ENCODE measurements at regions not wholly inside any gene's neighbourhood (a gene's known extent, or its start where the extent isn't known, plus 50 kb on each side); places are given as distances from the start of the nearest gene placed in this dataset.

- 96% methylated on average over 2 of the region's 2 CpGs for WGBS
These were observed 120.1 kb downstream of the NUP35 start for GRCh38 chr2:183244300-183244844.

DNA sequence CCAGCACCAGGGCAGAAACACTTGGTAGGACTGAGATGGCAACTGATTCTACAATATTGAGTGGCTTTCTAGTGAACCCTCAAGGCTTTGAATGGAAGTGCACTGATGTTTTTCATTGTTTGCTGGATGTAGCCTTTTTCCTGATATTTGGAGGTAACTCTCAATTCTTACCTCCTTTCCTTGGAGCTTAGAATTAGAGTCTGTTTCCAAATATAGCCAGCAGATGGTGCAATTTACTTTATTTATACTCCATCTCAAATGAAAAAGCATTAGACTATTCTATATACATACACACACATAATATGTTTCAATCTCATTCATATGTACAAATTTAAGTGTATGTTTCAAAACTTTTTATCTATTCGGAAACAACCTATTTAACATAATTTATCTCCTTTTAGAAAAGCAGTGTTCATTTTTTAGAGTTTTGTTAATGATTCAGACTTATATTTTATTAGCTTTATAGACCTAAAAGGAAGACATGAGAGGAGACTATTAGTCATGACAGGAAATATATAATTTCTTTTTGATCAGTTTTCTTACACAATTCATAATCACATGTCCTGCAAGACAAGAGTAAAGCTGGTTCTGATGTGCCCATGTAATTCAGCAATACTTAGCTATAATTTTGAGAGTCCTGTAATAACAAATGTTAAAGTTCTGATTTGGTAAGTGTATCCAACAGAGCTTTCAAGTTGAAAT is 124.8 kb downstream of the NUP35 start:
- Histone ChIP-seq H3K4me3 (no peak overlapping the region), H3K4me1 (no peaks in the 10 kb centered on the region), H3K27me3 (no peaks in the 10 kb centered on the region), H3K27ac (replicated peaks in 1 of 4) (no peak overlapping the region), H3K9me3 (no peaks in the 10 kb centered on the region), H3K36me3 (no peaks in the 10 kb centered on the region)
- WGBS, result 6% methylated on average over 1 of the region's 1 CpG
- intact Hi-C loops (cut with DNase I), result no loop called here
- no peak for DNase-seq (ENCODE audit: extremely low spot score)
- no peak for TF ChIP-seq EP300 (IDR thresholded peaks at IDR 0.05)
- TF ChIP-seq, protein P1, sequence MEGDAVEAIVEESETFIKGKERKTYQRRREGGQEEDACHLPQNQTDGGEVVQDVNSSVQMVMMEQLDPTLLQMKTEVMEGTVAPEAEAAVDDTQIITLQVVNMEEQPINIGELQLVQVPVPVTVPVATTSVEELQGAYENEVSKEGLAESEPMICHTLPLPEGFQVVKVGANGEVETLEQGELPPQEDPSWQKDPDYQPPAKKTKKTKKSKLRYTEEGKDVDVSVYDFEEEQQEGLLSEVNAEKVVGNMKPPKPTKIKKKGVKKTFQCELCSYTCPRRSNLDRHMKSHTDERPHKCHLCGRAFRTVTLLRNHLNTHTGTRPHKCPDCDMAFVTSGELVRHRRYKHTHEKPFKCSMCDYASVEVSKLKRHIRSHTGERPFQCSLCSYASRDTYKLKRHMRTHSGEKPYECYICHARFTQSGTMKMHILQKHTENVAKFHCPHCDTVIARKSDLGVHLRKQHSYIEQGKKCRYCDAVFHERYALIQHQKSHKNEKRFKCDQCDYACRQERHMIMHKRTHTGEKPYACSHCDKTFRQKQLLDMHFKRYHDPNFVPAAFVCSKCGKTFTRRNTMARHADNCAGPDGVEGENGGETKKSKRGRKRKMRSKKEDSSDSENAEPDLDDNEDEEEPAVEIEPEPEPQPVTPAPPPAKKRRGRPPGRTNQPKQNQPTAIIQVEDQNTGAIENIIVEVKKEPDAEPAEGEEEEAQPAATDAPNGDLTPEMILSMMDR (IDR thresholded peaks at IDR 0.05), result peak; percentile 47 to 57 (median 48)

More at GRCh38 chr2:183244300-183244844, 120.1 kb downstream of the NUP35 start:
- DNase-seq (ENCODE audit: extremely low spot score), result no peak
- no peak overlapping the region for H3K27ac ChIP-seq (replicated peaks in 1 of 4)
- H3K36me3 ChIP-seq, result no peaks in the 10 kb centered on the region
- intact Hi-C loops (cut with DNase I), result no loop called here
- H3K9me3 ChIP-seq, result no peaks in the 10 kb centered on the region
- H3K4me1 ChIP-seq, result no peaks in the 10 kb centered on the region
- TF ChIP-seq POLR2AphosphoS5 (IDR thresholded peaks at IDR 0.05) (no peak), EP300 (IDR thresholded peaks at IDR 0.05) (no peak), POLR2A (IDR thresholded peaks at IDR 0.05; ENCODE audit: low read depth) (no peak)
- TF ChIP-seq, protein P1 (IDR thresholded peaks at IDR 0.05), result no peak
- H3K27me3 ChIP-seq, result no peaks in the 10 kb centered on the region
- no peak overlapping the region for H3K4me3 ChIP-seq

GRCh38 chr2:183250061-183250460 is 125.8 kb downstream of the NUP35 start:
- Histone ChIP-seq H3K9me3 (no peaks in the 10 kb centered on the region), H3K27ac (replicated peaks in 1 of 4) (no peak overlapping the region), H3K4me3 (no peak overlapping the region), H3K4me1 (no peaks in the 10 kb centered on the region), H3K27me3 (no peaks in the 10 kb centered on the region), H3K36me3 (no peaks in the 10 kb centered on the region)
- no peak for DNase-seq (ENCODE audit: extremely low spot score)
- TF ChIP-seq, protein P1 (IDR thresholded peaks at IDR 0.05), result no peak
- TF ChIP-seq EP300 (IDR thresholded peaks at IDR 0.05) (no peak), POLR2A (IDR thresholded peaks at IDR 0.05; ENCODE audit: low read depth) (no peak), POLR2AphosphoS5 (IDR thresholded peaks at IDR 0.05) (no peak)
- WGBS, result 77% methylated on average over 3 of the region's 3 CpGs
- intact Hi-C loops (cut with DNase I), result no loop called here

- intact Hi-C loops (cut with DNase I), result no loop called here
- no peak for DNase-seq (ENCODE audit: extremely low spot score)
- Histone ChIP-seq H3K27me3 (no peaks in the 10 kb centered on the region), H3K36me3 (no peaks in the 10 kb centered on the region), H3K9me3 (no peaks in the 10 kb centered on the region), H3K27ac (replicated peaks in 1 of 4) (no peak overlapping the region), H3K4me3 (no peak overlapping the region), H3K4me1 (no peaks in the 10 kb centered on the region)
- TF ChIP-seq POLR2AphosphoS5 (IDR thresholded peaks at IDR 0.05) (no peak), POLR2A (IDR thresholded peaks at IDR 0.05; ENCODE audit: low read depth) (no peak), EP300 (IDR thresholded peaks at IDR 0.05) (no peak)
- TF ChIP-seq, protein P1 (IDR thresholded peaks at IDR 0.05), result no peak
- 92% methylated on average over 3 of the region's 3 CpGs for WGBS
These were observed 126.2 kb downstream of the NUP35 start for GRCh38 chr2:183250472-183250871.

Data from esophagus muscularis mucosa (tissue), 4 donors.